Motor neuron (in vitro differentiated cells): ENCODE measurements at regions not wholly inside any gene's neighbourhood (a gene's known extent, or its start where the extent isn't known, plus 50 kb on each side); places are given as distances from the start of the nearest gene placed in this dataset.
"Not testable (repeated sequence)": the region's sequence is repeated elsewhere in the genome, so short reads cannot be mapped to it uniquely, and the experiment has no call there.

Source experiments
- ATAC-seq, 8 experiments: fragments of 200-7000 bp; cut with Tn5 transposase; replicated peaks in 6 of 8; 2 replicates each; pipeline ENCODE4 v1.8.0; 2021; ENCODE audit warnings: mild to moderate bottlenecking in 8 of 8, moderate library complexity in 8 of 8
- H3K27ac ChIP-seq, 2 donors: fragments of 250-450 bp; sonication (Bioruptor Pico); 2 replicates each; pipeline ENCODE4 v1.9.0; 2021; ENCODE audit warnings: antibody characterized with exemption in 2 of 2, mild to moderate bottlenecking in 2 of 2, moderate library complexity in 1 of 2
- H3K4me1 ChIP-seq, 2 donors: fragments of 250-450 bp; sonication (Bioruptor Pico); replicated peaks in 1 of 2; 2 replicates each; pipeline ENCODE4 v1.6.1; 2021; ENCODE audit warnings: antibody characterized with exemption in 2 of 2, mild to moderate bottlenecking in 2 of 2, moderate library complexity in 1 of 2
- H3K4me3 ChIP-seq, 5 donors: fragments of 250-450 bp; sonication (Bioruptor Pico); 2 replicates each; pipeline ENCODE4 v1.9.0; 2021; ENCODE audit warnings: antibody characterized with exemption in 5 of 5, mild to moderate bottlenecking in 5 of 5, moderate library complexity in 4 of 5
- WGBS, 10 experiments: fragments of 450-650 bp; shearing (Covaris generic); methylation state at CpG; one replicate each; pipeline ENCODE4 v1.0.0; 2022; 5-methylcytosine and 5-hydroxymethylcytosine counted together
- in situ Hi-C, 9 experiments: fragments of 400-800 bp; cut with MboI; loops; one replicate each; pipeline ENCODE4 v1.15.0; 2021; ENCODE audit warnings: low sequenced_read_pairs in 9 of 9, low pct_unique_long_range_greater_than_20kb in 2 of 9; ENCODE audit not compliant: unreplicated experiment in 9 of 9

- H3K4me1 ChIP-seq = no peaks in the 10 kb centered on the region
- WGBS, 10 experiments = 0 to 100% (median 88%) methylated on average over 1 to 3 of the region's 3 CpGs; no CpG with 5 or more reads in 1 of the 10 experiments
- in situ Hi-C loops = loop anchor here in 3 of 9 experiments (10.0 to 25.0 kb wide), 4 partner anchors 180 to 1505 kb away; partner anchors contain the start of gene BASP1 (in 3 of the 3)
Observed at GRCh38 chr5:18292146-18292545, 657.9 kb downstream of the TAF11L14 start.

GRCh38 chr5:18295696-18296095 is 661.4 kb downstream of the TAF11L14 start:
- H3K27ac ChIP-seq, ATAC-seq, H3K4me3 ChIP-seq, H3K4me1 ChIP-seq: not testable (repeated sequence)
- 47 to 100% (median 82%) methylated on average over 2 to 3 of the region's 3 CpGs; no CpG with 5 or more reads in 3 of the 10 experiments for WGBS, 10 experiments
- in situ Hi-C loops = loop anchor here in 3 of 9 experiments (10.0 to 25.0 kb wide), 4 partner anchors 183 to 1508 kb away; partner anchors contain the start of gene BASP1 (in 3 of the 3)

More at GRCh38 chr5:18292146-18292545, 657.9 kb downstream of the TAF11L14 start:
- H3K4me3 ChIP-seq = no peak overlapping the region
- ATAC-seq = no peak
- H3K27ac ChIP-seq = no peak overlapping the region

- Histone ChIP-seq H3K4me1 (no peaks in the 10 kb centered on the region), H3K4me3 (no peak overlapping the region), H3K27ac (no peak overlapping the region)
- in situ Hi-C loops = loop anchor here in 3 of 9 experiments (10.0 to 25.0 kb wide), 4 partner anchors 187 to 1512 kb away; partner anchors contain the start of gene BASP1 (in 3 of the 3)
- ATAC-seq = no peak
Observed at GRCh38 chr5:18299166-18299565, 664.9 kb downstream of the TAF11L14 start.

- Histone ChIP-seq H3K27ac (no peak overlapping the region), H3K4me3 (no peak overlapping the region), H3K4me1 (no peaks in the 10 kb centered on the region)
- in situ Hi-C loops = loop anchor here in 6 of 9 experiments (10.0 to 25.0 kb wide), 3 partner anchors 1091 to 1518 kb away; partner anchors contain the start of gene BASP1 (in 5 of the 6)
- 13 to 80% (median 62%) methylated on average over 2 to 8 of the region's 8 CpGs; no CpG with 5 or more reads in 1 of the 10 experiments for WGBS, 10 experiments
- ATAC-seq = peak; percentile 36 to 97 (median 54)
Observed at GRCh38 chr5:18305288-18305924, 671.1 kb downstream of the TAF11L14 start.

GRCh38 chr5:18311266-18311665 is 677.0 kb downstream of the TAF11L14 start:
- H3K27ac ChIP-seq = no peak overlapping the region
- no peak overlapping the region for H3K4me3 ChIP-seq
- 20 to 100% (median 83%) methylated on average over 1 to 2 of the region's 3 CpGs; no CpG with 5 or more reads in 3 of the 10 experiments for WGBS, 10 experiments
- in situ Hi-C loops = loop anchor here in 6 of 9 experiments (10.0 to 25.0 kb wide), 3 partner anchors 1096 to 1524 kb away; partner anchors contain the start of gene BASP1 (in 5 of the 6)
- no peaks in the 10 kb centered on the region for H3K4me1 ChIP-seq
- ATAC-seq = no peak

- 20 to 100% (median 74%) methylated on average over 1 of the region's 1 CpG; no CpG with 5 or more reads in 4 of the 10 experiments for WGBS, 10 experiments
- ATAC-seq = no peak
- Histone ChIP-seq H3K4me3 (no peak overlapping the region), H3K27ac (no peak overlapping the region), H3K4me1 (no peaks in the 10 kb centered on the region)
- in situ Hi-C loops = loop anchor here in 6 of 9 experiments (10.0 to 25.0 kb wide), 3 partner anchors 1097 to 1525 kb away; partner anchors contain the start of gene BASP1 (in 5 of the 6)
Observed at GRCh38 chr5:18312016-18312415, 677.8 kb downstream of the TAF11L14 start.

- in situ Hi-C loops = loop anchor here in 6 of 9 experiments (10.0 to 25.0 kb wide), 3 partner anchors 1099 to 1527 kb away; partner anchors contain the start of gene BASP1 (in 5 of the 6)
- ATAC-seq = no peak
- Histone ChIP-seq H3K27ac (no peak overlapping the region), H3K4me1 (no peaks in the 10 kb centered on the region), H3K4me3 (no peak overlapping the region)
- 0 to 49% (median 37%) methylated on average over 1 to 6 of the region's 6 CpGs for WGBS, 10 experiments
Observed at GRCh38 chr5:18314192-18314778, 680.0 kb downstream of the TAF11L14 start.

- in situ Hi-C loops = loop anchor here in 5 of 9 experiments (25.0 kb wide), 2 partner anchors 1109 to 1534 kb away; partner anchors contain the start of gene BASP1 (in 4 of the 5)
- peak in 6 of 8 experiments; percentile 17 to 84 (median 64) for ATAC-seq
- peaks cover 4 to 7% of the 10 kb centered on the region in 2 donors for H3K4me1 ChIP-seq
- no peak overlapping the region for H3K4me3 ChIP-seq
- WGBS, 10 experiments = 0 to 100% (median 50%) methylated on average over 1 to 5 of the region's 5 CpGs; no CpG with 5 or more reads in 1 of the 10 experiments
- peak overlapping the region in 1 of 2 donors; percentile 60 for H3K27ac ChIP-seq
Observed at GRCh38 chr5:18321262-18321942, 687.1 kb downstream of the TAF11L14 start.

- WGBS, 10 experiments = 6 to 100% (median 80%) methylated on average over 1 to 2 of the region's 2 CpGs; no CpG with 5 or more reads in 1 of the 10 experiments
- H3K4me1 ChIP-seq = peaks cover 5 to 9% of the 10 kb centered on the region in 2 donors
- in situ Hi-C loops = loop anchor here in 5 of 9 experiments (25.0 kb wide), 2 partner anchors 1112 to 1537 kb away; partner anchors contain the start of gene BASP1 (in 4 of the 5)
- ATAC-seq = no peak
- H3K27ac ChIP-seq = no peak overlapping the region
- H3K4me3 ChIP-seq = no peak overlapping the region
Observed at GRCh38 chr5:18323891-18324290, 689.6 kb downstream of the TAF11L14 start.

- ATAC-seq = no peak
- 0 to 100% (median 77%) methylated on average over 1 to 3 of the region's 3 CpGs for WGBS, 10 experiments
- in situ Hi-C loops = no loop called here
- Histone ChIP-seq H3K4me3 (no peak overlapping the region), H3K4me1 (peaks cover 17 to 24% of the 10 kb centered on the region in 2 donors), H3K27ac (no peak overlapping the region)
Observed at GRCh38 chr5:18325431-18325830, 691.2 kb downstream of the TAF11L14 start.

GRCh38 chr5:18329328-18329727 is 695.1 kb downstream of the TAF11L14 start:
- Histone ChIP-seq H3K4me1 (peaks cover 14 to 17% of the 10 kb centered on the region in 2 donors), H3K27ac (peak overlapping the region; percentile 8 to 47), H3K4me3 (no peak overlapping the region)
- in situ Hi-C loops = no loop called here
- peak in 6 of 8 experiments; percentile 21 to 99 (median 99) for ATAC-seq

- H3K4me1 ChIP-seq = peaks cover 14 to 15% of the 10 kb centered on the region in 2 donors
- H3K27ac ChIP-seq = no peak overlapping the region
- 0 to 88% (median 44%) methylated on average over 1 of the region's 1 CpG; no CpG with 5 or more reads in 2 of the 10 experiments for WGBS, 10 experiments
- ATAC-seq = no peak
- in situ Hi-C loops = no loop called here
- H3K4me3 ChIP-seq = no peak overlapping the region
Observed at GRCh38 chr5:18333841-18334240, 699.6 kb downstream of the TAF11L14 start.
